Activated T-cell treated with anti-CD3 and anti-CD28 coated beads for 24 hours (primary cell): ENCODE measurements at regions not wholly inside any gene's neighbourhood (a gene's known extent, or its start where the extent isn't known, plus 50 kb on each side); places are given as distances from the start of the nearest gene placed in this dataset.

Experiments
- DNase-seq: peaks from one replicate; pipeline ENCODE4 v3.0.0-alpha.2; 2020; ENCODE audit warnings: low read depth

GRCh38 chr6:2502998-2503674 is 247.6 kb downstream of the MYLK4 start:
- DNase-seq: no peak

- DNase-seq: no peak
Measured at GRCh38 chr6:2502096-2502997, 248.4 kb downstream of the MYLK4 start.

- no peak for DNase-seq
Measured at GRCh38 chr6:2497922-2498623, 252.6 kb downstream of the MYLK4 start.

- no peak for DNase-seq
Measured at GRCh38 chr6:2496291-2496690, 250.9 kb upstream of the GMDS start.

- DNase-seq: no peak
Measured at GRCh38 chr6:2492686-2493523, 247.5 kb upstream of the GMDS start.

GRCh38 chr6:2491137-2491536 is 245.7 kb upstream of the GMDS start:
- DNase-seq: no peak

- DNase-seq: no peak
Measured at GRCh38 chr6:2488578-2488977, 243.2 kb upstream of the GMDS start.

- no peak for DNase-seq
Measured at GRCh38 chr6:2485116-2485515, 239.7 kb upstream of the GMDS start.

GRCh38 chr6:2482773-2483172 is 237.4 kb upstream of the GMDS start:
- DNase-seq: no peak

- DNase-seq: no peak
Measured at GRCh38 chr6:2481307-2481706, 235.9 kb upstream of the GMDS start.

GRCh38 chr6:2480267-2480966 is 235.0 kb upstream of the GMDS start:
- no peak for DNase-seq

- no peak for DNase-seq
Measured at GRCh38 chr6:2478200-2478599, 232.8 kb upstream of the GMDS start.

- DNase-seq: no peak
Measured at GRCh38 chr6:2477666-2478065, 232.3 kb upstream of the GMDS start.

- DNase-seq: no peak
Measured at GRCh38 chr6:2477250-2477649, 231.8 kb upstream of the GMDS start.

- no peak for DNase-seq
Measured at GRCh38 chr6:2476376-2476775, 231.0 kb upstream of the GMDS start.

- no peak for DNase-seq
Measured at GRCh38 chr6:2471472-2471871, 226.1 kb upstream of the GMDS start.

GRCh38 chr6:2469428-2469827 is 224.0 kb upstream of the GMDS start:
- no peak for DNase-seq

GRCh38 chr6:2468601-2468955 is 223.2 kb upstream of the GMDS start:
- DNase-seq: no peak

GRCh38 chr6:2467929-2468600 is 222.7 kb upstream of the GMDS start:
- no peak for DNase-seq

GRCh38 chr6:2465336-2465735 is 219.9 kb upstream of the GMDS start:
- no peak for DNase-seq

- DNase-seq: no peak
Measured at GRCh38 chr6:2464641-2465040, 219.2 kb upstream of the GMDS start.
